ENCODE measurements at regions not wholly inside any gene's neighbourhood (a gene's known extent, or its start where the extent isn't known, plus 50 kb on each side); places are given as distances from the start of the nearest gene placed in this dataset.

GRCh38 chr2:100739735-100740432 lies 80.1 kb upstream of the NPAS2 start:
- intact Hi-C loops (cut with DNase I, micrococcal nuclease), result no loop called here

DNA sequence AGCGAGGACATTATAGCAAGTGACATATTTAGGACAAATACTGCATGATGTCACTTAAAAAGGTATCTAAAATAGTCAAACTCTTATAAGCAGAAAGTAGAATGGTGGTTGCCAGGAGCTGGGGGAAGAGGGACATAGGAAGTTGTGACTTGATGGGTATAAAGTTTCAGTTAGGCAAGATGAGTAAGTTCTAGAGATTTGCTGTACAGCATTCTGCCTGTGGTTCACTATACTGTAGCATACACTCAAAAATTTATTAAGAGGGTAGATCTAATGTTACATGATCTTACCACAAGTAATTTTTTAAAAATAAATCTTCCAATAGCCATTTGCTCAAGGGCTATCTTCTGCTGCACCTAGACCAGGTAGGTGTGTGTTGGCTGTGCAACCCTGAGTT lies 78.1 kb upstream of the NPAS2 start:
- POLR2A ChIA-PET, result no interaction called here
- intact Hi-C loops (cut with DNase I, micrococcal nuclease), result no loop called here
- H3K4me1 ChIP-seq (ENCODE audit: insufficient read depth, low read length), result no peaks in the 10 kb centered on the region
- Mint-ChIP-seq H3K27me3 (no peaks in the 10 kb centered on the region), H3K36me3 (ENCODE audit: low read depth) (no peaks in the 10 kb centered on the region), H3K4me1 (ENCODE audit: low read depth) (no peaks in the 10 kb centered on the region), H3K9me3 (no peaks in the 10 kb centered on the region), H3K27ac (no peak overlapping the region), H3K4me3 (no peak overlapping the region)
- ATAC-seq (ENCODE audit: poor library complexity) (no peak), DNase-seq (no peak)
- no peak for TF ChIP-seq CTCF (IDR thresholded peaks at IDR 0.05)
- H3K27ac ChIP-seq (ENCODE audit: low read depth in 1 of 2, low read length in 2 of 2), result no peak overlapping the region
- H3K27me3 ChIP-seq (ENCODE audit: control insufficient read depth in 1 of 2, insufficient read depth in 2 of 2, low read length in 2 of 2), result no peaks in the 10 kb centered on the region
- no peaks in the 10 kb centered on the region for H3K36me3 ChIP-seq (ENCODE audit: insufficient read depth, low read length)
- CTCF ChIA-PET, result no interaction called here
- no peaks in the 10 kb centered on the region for H3K9me3 ChIP-seq (ENCODE audit: control insufficient read depth in 1 of 2, insufficient read depth in 1 of 2, low read length in 2 of 2)
- no peak overlapping the region for H3K4me3 ChIP-seq (ENCODE audit: low read length)

More at GRCh38 chr2:100739735-100740432, 80.1 kb upstream of the NPAS2 start:
- no peak for ATAC-seq (ENCODE audit: poor library complexity)
- no peaks in the 10 kb centered on the region for H3K27me3 ChIP-seq (ENCODE audit: control insufficient read depth in 1 of 2, insufficient read depth in 2 of 2, low read length in 2 of 2)
- Mint-ChIP-seq H3K4me1 (ENCODE audit: low read depth) (no peaks in the 10 kb centered on the region), H3K4me3 (no peak overlapping the region), H3K9me3 (no peaks in the 10 kb centered on the region), H3K36me3 (ENCODE audit: low read depth) (no peaks in the 10 kb centered on the region), H3K27ac (no peak overlapping the region), H3K27me3 (no peaks in the 10 kb centered on the region)
- DNase-seq, result no peak
- no peaks in the 10 kb centered on the region for H3K4me1 ChIP-seq (ENCODE audit: insufficient read depth, low read length)
- H3K9me3 ChIP-seq (ENCODE audit: control insufficient read depth in 1 of 2, insufficient read depth in 1 of 2, low read length in 2 of 2), result no peaks in the 10 kb centered on the region
- no peak for TF ChIP-seq CTCF (IDR thresholded peaks at IDR 0.05)
- H3K4me3 ChIP-seq (ENCODE audit: low read length), result no peak overlapping the region
- no peak overlapping the region for H3K27ac ChIP-seq (ENCODE audit: low read depth in 1 of 2, low read length in 2 of 2)
- CTCF ChIA-PET, result no interaction called here
- POLR2A ChIA-PET, result no interaction called here
- H3K36me3 ChIP-seq (ENCODE audit: insufficient read depth, low read length), result no peaks in the 10 kb centered on the region

GRCh38 chr2:100742277-100743254 lies 77.4 kb upstream of the NPAS2 start:
- Mint-ChIP-seq H3K4me3 (no peak overlapping the region), H3K27me3 (no peaks in the 10 kb centered on the region), H3K36me3 (ENCODE audit: low read depth) (no peaks in the 10 kb centered on the region), H3K4me1 (ENCODE audit: low read depth) (no peaks in the 10 kb centered on the region), H3K9me3 (no peaks in the 10 kb centered on the region), H3K27ac (no peak overlapping the region)
- ChIA-PET CTCF (no interaction called here), POLR2A (no interaction called here)
- Histone ChIP-seq H3K4me1 (ENCODE audit: insufficient read depth, low read length) (no peaks in the 10 kb centered on the region), H3K27ac (ENCODE audit: low read depth in 1 of 2, low read length in 2 of 2) (no peak overlapping the region), H3K9me3 (ENCODE audit: control insufficient read depth in 1 of 2, insufficient read depth in 1 of 2, low read length in 2 of 2) (no peaks in the 10 kb centered on the region), H3K4me3 (ENCODE audit: low read length) (no peak overlapping the region), H3K36me3 (ENCODE audit: insufficient read depth, low read length) (no peaks in the 10 kb centered on the region), H3K27me3 (ENCODE audit: control insufficient read depth in 1 of 2, insufficient read depth in 2 of 2, low read length in 2 of 2) (no peaks in the 10 kb centered on the region)
- ATAC-seq (ENCODE audit: poor library complexity) (no peak), DNase-seq (no peak)
- intact Hi-C loops (cut with DNase I, micrococcal nuclease), result no loop called here
- TF ChIP-seq CTCF (IDR thresholded peaks at IDR 0.05), result no peak
